ENCODE measurements at regions not wholly inside any gene's neighbourhood (a gene's known extent, or its start where the extent isn't known, plus 50 kb on each side); places are given as distances from the start of the nearest gene placed in this dataset.

GRCh38 chr18:60053747-60054304 is 154.0 kb downstream of the PMAIP1 start:
- no peaks in the 10 kb centered on the region for H3K36me3 ChIP-seq
- peaks cover 3% of the 10 kb centered on the region for H3K9me3 ChIP-seq
- DNase-seq (ENCODE audit: low spot score in 2 of 2), result no peak
- H3K27ac ChIP-seq, result no peak overlapping the region
- no peaks in the 10 kb centered on the region for H3K4me1 ChIP-seq
- WGBS, result 73% methylated on average over 8 of the region's 8 CpGs
- TF ChIP-seq CTCF (IDR thresholded peaks at IDR 0.05) (no peak), POLR2AphosphoS5 (IDR thresholded peaks at IDR 0.05) (no peak), POLR2A (IDR thresholded peaks at IDR 0.05) (no peak), EP300 (IDR thresholded peaks at IDR 0.05) (no peak)
- H3K27me3 ChIP-seq, result no peaks in the 10 kb centered on the region
- no peak overlapping the region for H3K4me3 ChIP-seq

DNA sequence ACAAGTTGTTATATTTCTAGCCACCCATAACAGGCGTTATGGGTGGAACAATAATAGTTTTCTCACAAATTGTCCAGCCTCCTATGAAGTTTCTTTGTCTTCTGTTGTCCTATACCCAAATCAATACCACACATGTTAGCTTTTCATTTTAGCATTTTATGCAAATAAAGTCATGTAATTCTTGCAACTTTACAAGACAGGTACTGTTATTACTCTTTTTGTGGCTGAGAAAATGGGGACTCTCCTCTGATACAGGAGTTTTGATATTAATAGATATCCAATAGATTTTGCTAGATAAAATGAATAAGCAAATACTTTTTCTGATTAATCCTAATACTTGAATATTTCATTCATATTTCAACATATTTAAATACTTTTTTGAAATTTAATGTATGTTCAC is 151.0 kb downstream of the PMAIP1 start:
- H3K36me3 ChIP-seq, result no peaks in the 10 kb centered on the region
- H3K4me1 ChIP-seq, result no peaks in the 10 kb centered on the region
- no peak overlapping the region for H3K27ac ChIP-seq
- TF ChIP-seq CTCF (IDR thresholded peaks at IDR 0.05) (no peak), POLR2A (IDR thresholded peaks at IDR 0.05) (no peak), EP300 (IDR thresholded peaks at IDR 0.05) (no peak), POLR2AphosphoS5 (IDR thresholded peaks at IDR 0.05) (no peak)
- DNase-seq (ENCODE audit: low spot score in 2 of 2), result no peak
- peaks cover 3% of the 10 kb centered on the region for H3K9me3 ChIP-seq
- WGBS, result 78% methylated on average over 1 of the region's 1 CpG
- H3K4me3 ChIP-seq, result no peak overlapping the region
- no peaks in the 10 kb centered on the region for H3K27me3 ChIP-seq

- Histone ChIP-seq H3K27ac (no peak overlapping the region), H3K27me3 (no peaks in the 10 kb centered on the region), H3K4me1 (no peaks in the 10 kb centered on the region), H3K36me3 (no peaks in the 10 kb centered on the region), H3K9me3 (peaks cover 3% of the 10 kb centered on the region), H3K4me3 (no peak overlapping the region)
- no peak for DNase-seq (ENCODE audit: low spot score in 2 of 2)
- TF ChIP-seq EP300 (IDR thresholded peaks at IDR 0.05) (no peak), POLR2AphosphoS5 (IDR thresholded peaks at IDR 0.05) (no peak), CTCF (IDR thresholded peaks at IDR 0.05) (no peak), POLR2A (IDR thresholded peaks at IDR 0.05) (no peak)
Measured at GRCh38 chr18:60049172-60049571, 149.4 kb downstream of the PMAIP1 start.

GRCh38 chr18:60047556-60047955 is 147.8 kb downstream of the PMAIP1 start:
- TF ChIP-seq CTCF (IDR thresholded peaks at IDR 0.05) (no peak), EP300 (IDR thresholded peaks at IDR 0.05) (no peak), POLR2A (IDR thresholded peaks at IDR 0.05) (no peak), POLR2AphosphoS5 (IDR thresholded peaks at IDR 0.05) (no peak)
- Histone ChIP-seq H3K27me3 (no peaks in the 10 kb centered on the region), H3K4me1 (no peaks in the 10 kb centered on the region), H3K4me3 (no peak overlapping the region), H3K36me3 (no peaks in the 10 kb centered on the region), H3K27ac (no peak overlapping the region), H3K9me3 (peaks cover 3% of the 10 kb centered on the region)
- no peak for DNase-seq (ENCODE audit: low spot score in 2 of 2)

- Histone ChIP-seq H3K4me3 (no peak overlapping the region), H3K9me3 (no peaks in the 10 kb centered on the region), H3K27me3 (no peaks in the 10 kb centered on the region), H3K4me1 (no peaks in the 10 kb centered on the region), H3K36me3 (no peaks in the 10 kb centered on the region), H3K27ac (no peak overlapping the region)
- TF ChIP-seq POLR2AphosphoS5 (IDR thresholded peaks at IDR 0.05), result no peak
- no peak for TF ChIP-seq POLR2A (IDR thresholded peaks at IDR 0.05)
- TF ChIP-seq EP300 (IDR thresholded peaks at IDR 0.05), result no peak
- TF ChIP-seq CTCF (IDR thresholded peaks at IDR 0.05), result no peak
- no peak for DNase-seq (ENCODE audit: low spot score in 2 of 2)
- 65% methylated on average over 2 of the region's 2 CpGs for WGBS
Measured at GRCh38 chr18:60044290-60045006, 144.7 kb downstream of the PMAIP1 start.

Data from suprapubic skin (tissue), 4 donors.